HG03439 (cell line): ENCODE measurements at regions not wholly inside any gene's neighbourhood (a gene's known extent, or its start where the extent isn't known, plus 50 kb on each side); places are given as distances from the start of the nearest gene placed in this dataset.
"Not testable (repeated sequence)": the region's sequence is repeated elsewhere in the genome, so short reads cannot be mapped to it uniquely, and the experiment has no call there.

Source experiments
- ATAC-seq: cut with Tn5 transposase; IDR thresholded peaks from one replicate; pipeline ENCODE4 v1.9.1; 2021; ENCODE audit warnings: mild to moderate bottlenecking, moderate library complexity; ENCODE audit not compliant: unreplicated experiment

DNA sequence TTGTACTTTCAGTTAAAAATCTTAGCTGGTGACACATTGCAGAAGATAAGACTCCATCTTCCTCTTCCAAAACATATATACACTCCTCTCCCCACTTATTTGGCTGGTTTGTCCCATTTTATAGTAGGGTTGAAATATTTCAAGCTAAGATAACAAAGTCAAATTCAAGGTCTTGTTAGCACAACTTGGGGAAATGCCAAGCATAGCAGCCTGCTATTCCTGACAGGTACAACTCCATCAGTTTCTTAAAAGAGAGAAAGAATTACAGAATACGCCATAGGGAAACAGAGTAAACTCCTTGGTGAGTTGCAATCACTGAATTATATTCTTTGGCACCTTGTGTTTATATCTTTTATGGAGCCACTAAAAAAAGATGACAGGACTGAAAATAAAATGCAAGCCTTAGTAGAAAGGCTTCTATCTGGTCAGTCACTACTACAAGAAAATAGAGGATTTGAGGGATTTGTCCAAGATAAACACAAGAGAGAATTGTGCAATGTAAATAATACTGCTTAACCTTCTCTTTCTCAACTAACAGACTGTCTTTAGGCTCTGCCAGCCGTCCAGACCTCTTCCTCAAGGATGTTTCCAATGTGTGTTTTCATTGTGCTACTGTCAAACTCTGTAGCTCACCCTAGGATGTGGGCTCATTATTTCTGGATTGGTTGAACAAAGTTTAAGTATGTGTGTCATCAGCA lies 170.3 kb downstream of the VEGFC start:
- ATAC-seq = no peak

DNA sequence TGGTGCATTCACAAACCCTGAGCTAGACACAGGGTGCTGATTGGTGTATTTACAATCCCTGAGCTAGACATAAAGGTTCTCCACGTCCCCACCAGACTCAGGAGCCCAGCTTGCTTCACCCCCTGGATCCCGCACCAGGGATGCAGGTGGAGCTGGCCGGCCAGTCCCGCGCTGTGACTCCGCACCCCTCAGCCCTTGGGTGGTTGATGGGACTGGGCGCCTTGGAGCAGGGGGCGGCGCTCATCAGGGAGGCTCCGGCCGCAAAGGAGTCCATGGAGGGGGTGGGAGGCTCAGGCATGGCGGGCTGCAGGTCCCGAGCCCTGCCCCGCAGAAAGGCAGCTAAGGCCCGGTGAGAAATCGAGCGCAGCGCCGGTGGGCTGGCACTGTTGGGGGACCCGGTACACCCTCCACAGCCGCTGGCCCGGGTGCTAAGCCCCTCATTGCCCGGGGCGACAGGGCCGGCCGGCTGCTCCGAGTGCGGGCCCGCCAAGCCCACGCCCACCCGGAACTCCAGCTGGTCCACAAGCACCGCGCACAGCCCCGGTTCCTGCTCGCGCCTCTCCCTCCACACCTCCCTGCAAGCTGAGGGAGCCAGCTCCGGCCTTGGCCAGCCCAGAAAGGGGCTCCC lies 167.6 kb downstream of the VEGFC start:
- not testable (repeated sequence) for ATAC-seq

DNA sequence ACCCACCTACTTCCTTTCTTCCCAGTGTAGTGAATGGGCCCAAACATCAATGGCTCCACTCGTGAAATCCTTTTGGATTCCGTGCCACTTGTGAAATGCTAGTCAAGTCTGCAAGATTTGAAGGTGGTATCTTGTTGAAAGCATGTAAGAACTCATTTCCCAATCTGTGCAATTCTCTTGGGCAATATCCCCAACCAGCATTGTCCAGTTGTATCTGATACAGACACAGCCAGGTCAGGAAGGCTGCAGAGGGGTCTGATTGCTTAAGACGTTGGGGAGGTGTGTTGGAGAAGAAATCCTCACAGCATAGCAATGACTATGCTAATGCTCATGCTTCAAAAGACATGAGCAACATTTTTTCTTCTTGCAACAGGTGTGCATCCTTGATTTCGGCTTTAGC lies 164.8 kb downstream of the VEGFC start:
- no peak for ATAC-seq

DNA sequence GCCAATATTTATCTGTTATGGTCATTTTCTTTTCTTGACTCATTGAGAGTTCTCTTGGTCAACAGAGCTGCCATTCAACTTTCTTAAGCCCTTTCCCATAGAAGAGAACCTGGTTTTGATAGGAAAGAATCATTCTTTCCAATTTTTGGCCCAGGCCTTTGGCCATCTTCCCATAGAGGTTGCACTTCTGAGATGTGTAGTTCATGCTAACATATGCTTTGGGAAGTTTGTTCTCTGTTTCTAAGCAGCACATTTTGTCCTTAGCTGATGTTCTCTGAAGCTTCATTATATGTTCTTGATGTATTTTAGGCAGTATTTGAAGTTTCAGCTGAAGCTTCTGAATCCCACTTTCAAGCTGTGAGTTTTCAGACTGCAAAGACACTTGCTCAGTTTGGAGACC lies 161.1 kb downstream of the VEGFC start:
- ATAC-seq = no peak
